Upper lobe of left lung (tissue), 6 donors: ENCODE measurements at regions not wholly inside any gene's neighbourhood (a gene's known extent, or its start where the extent isn't known, plus 50 kb on each side); places are given as distances from the start of the nearest gene placed in this dataset.

Experiments used
- ATAC-seq, 2 donors: fragments of 200-7000 bp; cut with Tn5 transposase; one replicate each; pipeline ENCODE4 v1.9.1; 2022; ENCODE audit warnings: mild to moderate bottlenecking in 2 of 2, moderate library complexity in 2 of 2; ENCODE audit not compliant: low FRiP score in 2 of 2
- DNase-seq, 2 donors: peaks; one replicate each; pipeline ENCODE4 v3.0.0-alpha.2; 2019 to 2020
- H3K27ac ChIP-seq, 4 donors: fragments of 200-600 bp; sonication (generic); one replicate each; pipeline ENCODE4 v1.5.1; 2016 to 2019
- H3K27me3 ChIP-seq, 4 donors: fragments of 200-600 bp; sonication (generic); one replicate each; pipeline ENCODE4 v1.5.1; 2017 to 2019
- H3K36me3 ChIP-seq, 4 donors: fragments of 200-600 bp; sonication (generic); one replicate each; pipeline ENCODE4 v1.5.1; 2016 to 2019
- H3K4me1 ChIP-seq, 4 donors: fragments of 200-600 bp; sonication (generic); one replicate each; pipeline ENCODE4 v1.5.1; 2018 to 2019
- H3K4me3 ChIP-seq, 4 donors: fragments of 200-600 bp; sonication (generic); one replicate each; pipeline ENCODE4 v1.5.1; 2017 to 2019; ENCODE audit warnings: mild to moderate bottlenecking in 2 of 4, moderate library complexity in 1 of 4
- H3K9me3 ChIP-seq, 4 donors: fragments of 200-600 bp; sonication (generic); one replicate each; pipeline ENCODE4 v1.5.1; 2018 to 2019
- EP300 ChIP-seq, 4 donors: sonication (generic); formaldehyde crosslinking; IDR thresholded peaks; one replicate each; pipeline ENCODE4 v1.5.1; 2017; ENCODE audit warnings: antibody characterized with exemption in 4 of 4, control low read depth in 2 of 4
- POLR2A ChIP-seq, 4 donors: fragments of 450-650 bp; IDR thresholded peaks; one replicate each; pipeline ENCODE4 v1.5.1; 2016 to 2017; ENCODE audit warnings: antibody characterized with exemption in 4 of 4, mild to moderate bottlenecking in 2 of 4
- POLR2AphosphoS5 ChIP-seq, 2 donors: sonication (generic); formaldehyde crosslinking; IDR thresholded peaks; one replicate each; pipeline ENCODE4 v1.5.1; 2017; ENCODE audit warnings: antibody characterized with exemption in 2 of 2
- WGBS, 2 donors: methylation state at CpG; one replicate each; pipeline ENCODE4 v1.1.5; 2017 to 2018; 5-methylcytosine and 5-hydroxymethylcytosine counted together
- TF ChIP-seq, protein P1 (sequence below), 6 experiments: fragments of 450-650 bp in 4 of 6; fragments of 200-600 bp in 2 of 6; sonication (generic) in 2 of 6; IDR thresholded peaks; one replicate each; pipeline ENCODE4 v1.5.1; 2016 to 2019; ENCODE audit warnings: antibody characterized with exemption in 6 of 6
- donor health status: DM: no; HTN: no; CAD: no; lungs with moderate emphysema.
- donor health status: DM: no; HTN: yes; CAD: no; lungs with severe emphysema.

DNA sequence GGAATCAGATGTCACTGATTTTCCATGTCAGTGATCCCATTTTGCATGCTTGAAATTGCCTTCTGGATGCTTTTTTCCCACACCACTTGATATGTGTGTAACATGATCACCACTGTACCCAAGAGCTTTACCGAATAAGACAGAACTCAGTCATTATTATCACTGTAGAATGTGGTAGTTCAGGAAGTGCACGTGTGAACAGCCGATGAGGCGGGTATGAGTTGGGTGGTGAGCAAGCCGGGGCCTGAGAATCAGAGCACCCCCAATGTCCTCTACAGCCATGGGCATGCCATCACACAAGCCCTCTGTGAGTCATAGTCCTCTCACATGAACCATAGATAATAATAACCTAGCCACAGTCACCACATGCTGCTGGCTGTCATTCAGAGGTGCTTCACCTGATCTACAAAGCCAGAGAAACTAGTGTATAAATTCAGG is 470.8 kb downstream of the SOX2 start:
- H3K27ac ChIP-seq: no peak overlapping the region
- H3K9me3 ChIP-seq: no peaks in the 10 kb centered on the region
- no peaks in the 10 kb centered on the region for H3K36me3 ChIP-seq
- TF ChIP-seq EP300 (IDR thresholded peaks at IDR 0.05) (no peak), POLR2A (IDR thresholded peaks at IDR 0.05) (no peak), POLR2AphosphoS5 (IDR thresholded peaks at IDR 0.05) (no peak)
- TF ChIP-seq, protein P1, sequence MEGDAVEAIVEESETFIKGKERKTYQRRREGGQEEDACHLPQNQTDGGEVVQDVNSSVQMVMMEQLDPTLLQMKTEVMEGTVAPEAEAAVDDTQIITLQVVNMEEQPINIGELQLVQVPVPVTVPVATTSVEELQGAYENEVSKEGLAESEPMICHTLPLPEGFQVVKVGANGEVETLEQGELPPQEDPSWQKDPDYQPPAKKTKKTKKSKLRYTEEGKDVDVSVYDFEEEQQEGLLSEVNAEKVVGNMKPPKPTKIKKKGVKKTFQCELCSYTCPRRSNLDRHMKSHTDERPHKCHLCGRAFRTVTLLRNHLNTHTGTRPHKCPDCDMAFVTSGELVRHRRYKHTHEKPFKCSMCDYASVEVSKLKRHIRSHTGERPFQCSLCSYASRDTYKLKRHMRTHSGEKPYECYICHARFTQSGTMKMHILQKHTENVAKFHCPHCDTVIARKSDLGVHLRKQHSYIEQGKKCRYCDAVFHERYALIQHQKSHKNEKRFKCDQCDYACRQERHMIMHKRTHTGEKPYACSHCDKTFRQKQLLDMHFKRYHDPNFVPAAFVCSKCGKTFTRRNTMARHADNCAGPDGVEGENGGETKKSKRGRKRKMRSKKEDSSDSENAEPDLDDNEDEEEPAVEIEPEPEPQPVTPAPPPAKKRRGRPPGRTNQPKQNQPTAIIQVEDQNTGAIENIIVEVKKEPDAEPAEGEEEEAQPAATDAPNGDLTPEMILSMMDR (IDR thresholded peaks at IDR 0.05): no peak
- H3K4me1 ChIP-seq: peaks cover 0 to 15% (median 3%) of the 10 kb centered on the region in 4 donors
- 83 to 86% methylated on average over 5 of the region's 5 CpGs for WGBS, 2 donors
- H3K4me3 ChIP-seq: no peak overlapping the region
- H3K27me3 ChIP-seq: no peaks in the 10 kb centered on the region
- no peak for DNase-seq
- ATAC-seq: no peak

DNA sequence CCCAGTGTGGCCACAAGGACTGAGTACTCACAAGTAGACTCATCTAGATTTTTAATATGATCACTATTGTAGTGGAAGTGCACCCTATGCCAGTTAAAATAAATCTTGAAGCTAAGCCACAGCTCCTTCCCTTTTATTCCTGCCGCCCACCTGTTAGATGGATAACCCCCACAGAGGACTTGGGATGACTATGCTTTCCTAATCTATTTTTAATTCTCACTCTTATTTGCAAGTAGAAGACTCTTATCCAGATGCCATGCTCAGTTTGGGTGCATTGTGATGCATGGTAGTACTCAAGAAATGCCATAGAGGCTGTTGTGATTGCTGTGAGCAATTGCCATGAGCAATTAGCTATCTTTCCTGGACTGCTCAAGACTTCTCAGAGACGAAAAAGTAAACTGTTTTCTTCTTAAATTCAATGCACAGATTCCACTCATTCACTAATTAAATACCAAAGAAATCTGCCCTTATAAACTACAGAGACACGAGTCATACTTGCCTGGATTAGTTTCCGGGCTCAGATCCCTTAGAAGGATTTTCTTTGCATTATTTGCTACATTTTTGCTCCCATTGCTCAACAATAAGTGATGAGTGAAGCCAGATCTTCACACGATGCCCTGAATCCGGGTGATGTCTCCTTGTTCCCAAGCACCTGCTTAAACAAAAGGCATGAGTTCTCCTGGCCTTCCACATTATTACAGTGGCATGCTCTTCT is 472.1 kb downstream of the SOX2 start:
- Histone ChIP-seq H3K9me3 (no peaks in the 10 kb centered on the region), H3K36me3 (no peaks in the 10 kb centered on the region), H3K4me3 (no peak overlapping the region), H3K27me3 (no peaks in the 10 kb centered on the region), H3K27ac (no peak overlapping the region), H3K4me1 (peaks cover 0 to 15% (median 3%) of the 10 kb centered on the region in 4 donors)
- TF ChIP-seq POLR2AphosphoS5 (IDR thresholded peaks at IDR 0.05) (no peak), POLR2A (IDR thresholded peaks at IDR 0.05) (no peak), EP300 (IDR thresholded peaks at IDR 0.05) (no peak)
- TF ChIP-seq, protein P1 (IDR thresholded peaks at IDR 0.05): no peak
- no peak for ATAC-seq
- DNase-seq: no peak
- WGBS, 2 donors: 66 to 70% methylated on average over 6 of the region's 6 CpGs

DNA sequence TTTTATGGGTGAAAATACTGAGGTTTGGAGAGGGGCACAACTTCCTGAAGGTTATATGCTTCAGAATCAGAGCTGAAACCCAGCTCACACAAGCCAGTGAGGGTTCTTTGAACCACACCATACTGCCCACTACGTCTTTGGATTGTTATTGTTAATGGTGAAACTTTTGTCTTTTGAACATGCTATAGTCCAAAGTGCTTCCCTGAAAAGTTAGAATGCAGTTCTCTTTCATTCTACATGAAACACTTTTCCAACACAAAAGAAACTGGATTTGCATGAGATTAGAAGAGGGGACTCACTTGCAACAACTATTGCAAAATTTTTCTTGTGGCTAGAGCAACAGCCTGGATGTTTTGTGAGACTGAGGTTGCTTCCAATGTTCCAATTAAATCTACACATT is 473.6 kb downstream of the SOX2 start:
- no peak overlapping the region for H3K27ac ChIP-seq
- DNase-seq (no peak), ATAC-seq (no peak)
- H3K36me3 ChIP-seq: no peaks in the 10 kb centered on the region
- no peak overlapping the region for H3K4me3 ChIP-seq
- H3K4me1 ChIP-seq: peaks cover 0 to 9% (median 3%) of the 10 kb centered on the region in 4 donors
- WGBS, 2 donors: 44 to 63% methylated on average over 1 of the region's 1 CpG
- H3K9me3 ChIP-seq: no peaks in the 10 kb centered on the region
- H3K27me3 ChIP-seq: no peaks in the 10 kb centered on the region
- TF ChIP-seq POLR2AphosphoS5 (IDR thresholded peaks at IDR 0.05) (no peak), EP300 (IDR thresholded peaks at IDR 0.05) (no peak)

DNA sequence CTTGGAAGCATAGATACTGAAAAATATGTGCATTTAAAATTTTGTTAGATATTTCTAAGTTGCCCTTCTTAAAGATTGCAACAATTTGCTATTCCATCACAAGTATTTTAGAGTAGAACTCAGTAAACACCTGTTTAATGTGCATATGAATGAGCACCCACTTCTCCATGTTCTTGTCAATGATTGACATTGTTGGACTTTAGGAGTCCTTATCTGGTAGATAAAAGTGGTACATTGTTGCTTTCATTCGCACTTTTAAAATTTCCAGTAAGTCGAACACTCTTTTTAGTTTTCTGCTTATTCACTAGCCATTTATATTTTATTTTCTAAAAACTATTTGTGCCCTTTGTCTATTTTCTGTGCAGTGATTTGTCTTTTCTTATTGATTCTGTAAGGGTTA is 478.3 kb downstream of the SOX2 start:
- ATAC-seq: no peak
- Histone ChIP-seq H3K9me3 (no peaks in the 10 kb centered on the region), H3K27me3 (no peaks in the 10 kb centered on the region), H3K4me3 (no peak overlapping the region), H3K36me3 (no peaks in the 10 kb centered on the region), H3K27ac (no peak overlapping the region), H3K4me1 (no peaks in the 10 kb centered on the region)
- TF ChIP-seq EP300 (IDR thresholded peaks at IDR 0.05) (no peak), POLR2AphosphoS5 (IDR thresholded peaks at IDR 0.05) (no peak), POLR2A (IDR thresholded peaks at IDR 0.05) (no peak)
- TF ChIP-seq, protein P1 (IDR thresholded peaks at IDR 0.05): no peak
- no peak for DNase-seq
- 70 to 83% methylated on average over 2 of the region's 2 CpGs for WGBS, 2 donors

DNA sequence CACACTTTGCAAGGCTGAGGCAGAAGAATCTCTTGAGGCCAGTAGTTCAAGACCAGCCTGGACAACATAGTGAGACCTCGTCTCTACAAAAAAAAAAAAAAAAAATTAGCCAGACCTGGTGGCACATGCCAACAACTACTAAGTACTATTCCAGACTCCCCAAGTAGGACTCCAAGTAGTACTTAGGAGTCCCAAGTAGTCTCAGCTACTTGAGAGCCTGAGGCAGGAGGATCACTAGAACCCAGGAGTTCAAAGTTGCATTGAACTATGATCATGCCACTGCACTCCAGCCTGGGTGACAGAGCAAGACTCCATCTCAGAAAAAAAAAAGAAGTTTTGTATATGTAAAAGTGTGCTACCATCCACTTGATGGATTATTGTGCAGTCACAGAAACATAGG is 486.6 kb downstream of the SOX2 start:
- Histone ChIP-seq H3K4me3 (no peak overlapping the region), H3K27ac (no peak overlapping the region), H3K36me3 (no peaks in the 10 kb centered on the region), H3K9me3 (no peaks in the 10 kb centered on the region), H3K4me1 (no peaks in the 10 kb centered on the region), H3K27me3 (no peaks in the 10 kb centered on the region)
- DNase-seq (no peak), ATAC-seq (no peak)
- no peak for TF ChIP-seq POLR2AphosphoS5 (IDR thresholded peaks at IDR 0.05)
- TF ChIP-seq, protein P1 (IDR thresholded peaks at IDR 0.05): no peak
- TF ChIP-seq POLR2A (IDR thresholded peaks at IDR 0.05): no peak
- TF ChIP-seq EP300 (IDR thresholded peaks at IDR 0.05): no peak
- WGBS, 2 donors: 44 to 50% methylated on average over 1 of the region's 1 CpG
